HFFc6 (cell line): ENCODE measurements at regions not wholly inside any gene's neighbourhood (a gene's known extent, or its start where the extent isn't known, plus 50 kb on each side); places are given as distances from the start of the nearest gene placed in this dataset.
"Not testable (repeated sequence)": the region's sequence is repeated elsewhere in the genome, so short reads cannot be mapped to it uniquely, and the experiment has no call there.

Source experiments
- DNase-seq: peaks from one replicate; pipeline ENCODE4 v3.0.0-alpha.2; 2018
- H3K27ac Mint-ChIP-seq: 2 replicates; pipeline ENCODE4 v1.8.0; 2020; ENCODE audit warnings: mild to moderate bottlenecking, mixed read lengths
- H3K27me3 Mint-ChIP-seq: 2 replicates; pipeline ENCODE4 v1.8.0; 2021; ENCODE audit warnings: mild to moderate bottlenecking, moderate library complexity, mixed read lengths; ENCODE audit not compliant: insufficient read depth
- H3K36me3 Mint-ChIP-seq: 2 replicates; pipeline ENCODE4 v1.8.0; 2021; ENCODE audit warnings: low read depth, mixed read lengths
- H3K4me1 Mint-ChIP-seq: 2 replicates; pipeline ENCODE4 v1.8.0; 2020; ENCODE audit warnings: low read depth, mixed read lengths
- H3K4me3 Mint-ChIP-seq: 2 replicates; pipeline ENCODE4 v1.8.0; 2020; ENCODE audit warnings: mild to moderate bottlenecking, moderate library complexity, mixed read lengths
- H3K9me3 Mint-ChIP-seq: 2 replicates; pipeline ENCODE4 v1.8.0; 2020; ENCODE audit warnings: mild to moderate bottlenecking, mixed read lengths
- TF ChIP-seq, protein P1 (sequence below): fragments of 200-600 bp; sonication (generic); IDR thresholded peaks from 2 replicates; pipeline ENCODE4 v1.5.0; 2021; ENCODE audit warnings: antibody characterized with exemption, mild to moderate bottlenecking

DNA sequence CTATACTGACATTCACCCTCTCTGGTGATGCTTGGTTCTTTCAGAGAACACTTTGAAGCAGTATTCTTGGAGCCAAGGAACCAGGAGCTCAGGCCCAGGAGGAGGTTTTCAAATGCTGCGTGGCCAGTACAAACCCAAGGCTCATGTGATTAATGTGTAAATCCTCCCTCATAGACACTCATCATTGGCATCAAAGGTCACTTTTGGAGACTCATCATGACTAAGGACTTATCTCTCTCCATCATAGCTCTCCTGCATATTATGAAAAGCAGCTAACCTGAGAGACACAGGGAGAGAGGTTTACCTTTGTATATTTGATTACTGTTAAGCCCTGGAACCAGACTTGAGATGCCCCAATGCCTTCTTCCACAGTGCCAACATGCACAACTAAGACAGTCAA lies 115.3 kb upstream of the SRD5A2 start:
- no peak for DNase-seq
- Mint-ChIP-seq H3K9me3 (peaks cover 31% of the 10 kb centered on the region), H3K4me1 (no peaks in the 10 kb centered on the region), H3K27me3 (no peaks in the 10 kb centered on the region; the same call in 1 of the 2 replicates), H3K36me3 (peaks cover 5% of the 10 kb centered on the region; the same call in 1 of the 2 replicates), H3K4me3 (no peak overlapping the region), H3K27ac (no peak overlapping the region)
- TF ChIP-seq, protein P1, sequence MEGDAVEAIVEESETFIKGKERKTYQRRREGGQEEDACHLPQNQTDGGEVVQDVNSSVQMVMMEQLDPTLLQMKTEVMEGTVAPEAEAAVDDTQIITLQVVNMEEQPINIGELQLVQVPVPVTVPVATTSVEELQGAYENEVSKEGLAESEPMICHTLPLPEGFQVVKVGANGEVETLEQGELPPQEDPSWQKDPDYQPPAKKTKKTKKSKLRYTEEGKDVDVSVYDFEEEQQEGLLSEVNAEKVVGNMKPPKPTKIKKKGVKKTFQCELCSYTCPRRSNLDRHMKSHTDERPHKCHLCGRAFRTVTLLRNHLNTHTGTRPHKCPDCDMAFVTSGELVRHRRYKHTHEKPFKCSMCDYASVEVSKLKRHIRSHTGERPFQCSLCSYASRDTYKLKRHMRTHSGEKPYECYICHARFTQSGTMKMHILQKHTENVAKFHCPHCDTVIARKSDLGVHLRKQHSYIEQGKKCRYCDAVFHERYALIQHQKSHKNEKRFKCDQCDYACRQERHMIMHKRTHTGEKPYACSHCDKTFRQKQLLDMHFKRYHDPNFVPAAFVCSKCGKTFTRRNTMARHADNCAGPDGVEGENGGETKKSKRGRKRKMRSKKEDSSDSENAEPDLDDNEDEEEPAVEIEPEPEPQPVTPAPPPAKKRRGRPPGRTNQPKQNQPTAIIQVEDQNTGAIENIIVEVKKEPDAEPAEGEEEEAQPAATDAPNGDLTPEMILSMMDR, result no peak

DNA sequence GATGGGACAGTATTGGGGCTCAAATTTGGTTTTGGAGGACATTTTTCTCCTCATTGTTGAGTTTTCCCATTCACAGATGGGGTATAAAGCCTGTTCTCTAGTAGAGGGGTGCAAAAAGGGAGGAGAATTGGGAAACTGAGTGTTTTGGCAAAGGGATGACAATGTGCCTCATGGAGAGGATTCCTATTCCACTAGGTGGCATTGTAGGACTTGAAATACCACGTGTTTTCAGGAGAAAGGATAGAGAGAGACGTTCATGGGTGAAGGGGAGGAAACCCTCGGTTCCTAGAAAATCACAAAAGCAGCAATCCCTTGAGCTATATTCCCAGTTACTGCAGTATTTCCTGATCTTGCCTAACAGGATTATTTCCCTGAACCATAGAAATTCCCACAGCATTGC lies 113.7 kb upstream of the SRD5A2 start:
- Mint-ChIP-seq H3K4me3 (no peak overlapping the region), H3K36me3 (peaks cover 5% of the 10 kb centered on the region; the same call in 1 of the 2 replicates), H3K27me3 (no peaks in the 10 kb centered on the region; the same call in 1 of the 2 replicates), H3K27ac (no peak overlapping the region), H3K4me1 (no peaks in the 10 kb centered on the region), H3K9me3 (peaks cover 29% of the 10 kb centered on the region)
- TF ChIP-seq, protein P1, result peak; percentile 47
- DNase-seq, result no peak

- Mint-ChIP-seq H3K27me3 (no peaks in the 10 kb centered on the region; the same call in 1 of the 2 replicates), H3K4me3 (no peak overlapping the region), H3K9me3 (peaks cover 28% of the 10 kb centered on the region), H3K4me1 (no peaks in the 10 kb centered on the region), H3K27ac (no peak overlapping the region), H3K36me3 (peaks cover 5% of the 10 kb centered on the region; the same call in 1 of the 2 replicates)
- no peak for DNase-seq
- TF ChIP-seq, protein P1, result no peak
Observed at GRCh38 chr2:31693882-31694281, 113.1 kb upstream of the SRD5A2 start.

DNA sequence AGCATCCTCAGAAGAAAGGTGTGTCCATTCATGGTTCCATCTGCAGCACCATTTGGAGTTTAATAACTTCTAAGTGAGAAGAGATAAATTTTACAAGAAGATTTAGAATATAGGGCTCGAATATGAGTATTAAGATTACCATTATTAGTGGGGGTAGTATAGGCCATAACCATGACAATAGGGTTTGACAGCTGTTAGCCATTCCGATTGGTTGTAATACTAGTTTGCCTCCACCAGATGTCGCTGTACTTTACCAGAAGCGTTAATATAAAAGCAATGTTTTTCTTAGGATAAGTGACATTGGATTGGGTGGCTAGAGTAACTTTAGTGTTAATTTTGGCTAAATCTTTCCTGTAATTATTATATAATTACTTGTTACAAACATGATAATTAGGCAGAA lies 107.5 kb upstream of the SRD5A2 start:
- Mint-ChIP-seq H3K36me3 (peaks cover 4% of the 10 kb centered on the region; the same call in 1 of the 2 replicates), H3K27me3 (no peaks in the 10 kb centered on the region; the same call in 1 of the 2 replicates), H3K9me3 (peaks cover 22% of the 10 kb centered on the region), H3K4me1 (no peaks in the 10 kb centered on the region), H3K27ac (no peak overlapping the region), H3K4me3 (no peak overlapping the region)
- TF ChIP-seq, protein P1, result peak; percentile 83
- no peak for DNase-seq

GRCh38 chr2:31683506-31683905 lies 102.8 kb upstream of the SRD5A2 start:
- peaks cover 15% of the 10 kb centered on the region for H3K9me3 Mint-ChIP-seq
- H3K36me3 Mint-ChIP-seq, H3K27me3 Mint-ChIP-seq, DNase-seq, H3K4me3 Mint-ChIP-seq, H3K27ac Mint-ChIP-seq, H3K4me1 Mint-ChIP-seq: not testable (repeated sequence)

DNA sequence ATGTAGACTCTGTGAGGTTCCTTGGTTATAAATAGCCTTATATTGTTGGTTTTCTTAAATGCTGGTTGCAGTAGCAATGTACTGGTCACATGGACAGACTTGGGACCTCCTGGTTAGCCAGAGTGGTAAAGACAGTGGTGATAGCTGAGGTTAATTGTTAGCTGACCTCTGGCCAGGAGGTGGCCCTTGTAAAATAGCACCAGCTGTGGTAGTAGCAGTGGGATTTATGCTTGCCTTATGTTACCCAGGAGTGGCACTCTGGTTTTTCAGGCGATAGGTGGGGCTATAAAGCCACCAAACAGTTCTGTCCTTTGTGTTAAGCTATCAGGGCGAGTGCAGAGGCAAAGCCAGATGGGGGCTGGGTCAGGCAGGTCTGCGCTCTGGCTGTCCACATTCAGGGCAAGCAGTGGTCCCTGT lies 94.8 kb upstream of the SRD5A2 start:
- TF ChIP-seq, protein P1, result no peak
- Mint-ChIP-seq H3K4me3 (no peak overlapping the region), H3K9me3 (peaks cover 12% of the 10 kb centered on the region), H3K36me3 (no peaks in the 10 kb centered on the region), H3K27me3 (peaks cover 3% of the 10 kb centered on the region), H3K27ac (no peak overlapping the region), H3K4me1 (no peaks in the 10 kb centered on the region)
- DNase-seq, result no peak
